Spleen (tissue), 11 donors: ENCODE measurements at regions not wholly inside any gene's neighbourhood (a gene's known extent, or its start where the extent isn't known, plus 50 kb on each side); places are given as distances from the start of the nearest gene placed in this dataset.
A peak's percentile ranks its signal among the peaks of the same experiment; 100 is the strongest.

ENCODE experiments used
- DNase-seq: peaks from one replicate; pipeline ENCODE4 v3.0.0-alpha.2; 2020
- H3K27ac ChIP-seq, 8 donors: fragments of 200-600 bp; sonication (generic) in 7 of 8; 1 replicate in 4 of 8; 2 replicates in 4 of 8; pipeline versions ENCODE4 v1.5.0 to v1.8.0; 2016 to 2021; ENCODE audit warnings: inconsistent platforms in 4 of 8, mild to moderate bottlenecking in 4 of 8, moderate library complexity in 1 of 8
- H3K27me3 ChIP-seq, 7 donors: fragments of 200-600 bp; sonication (generic) in 6 of 7; replicated peaks in 1 of 7; 1 replicate in 4 of 7; 2 replicates in 3 of 7; pipeline versions ENCODE4 v1.5.0 to v1.8.0; 2016 to 2021; ENCODE audit warnings: inconsistent platforms in 3 of 7, mild to moderate bottlenecking in 1 of 7
- H3K36me3 ChIP-seq, 6 donors: fragments of 200-600 bp; sonication (generic) in 5 of 6; 1 replicate in 4 of 6; 2 replicates in 2 of 6; pipeline versions ENCODE4 v1.5.0 to v1.8.0; 2016 to 2021; ENCODE audit warnings: inconsistent platforms in 2 of 6
- H3K4me1 ChIP-seq, 6 donors: fragments of 200-600 bp; sonication (generic) in 5 of 6; 1 replicate in 3 of 6; 2 replicates in 3 of 6; pipeline versions ENCODE4 v1.5.0 to v1.8.0; 2016 to 2021; ENCODE audit warnings: inconsistent platforms in 3 of 6
- H3K4me3 ChIP-seq, 8 donors: fragments of 200-600 bp; sonication (generic) in 7 of 8; 1 replicate in 4 of 8; 2 replicates in 4 of 8; pipeline versions ENCODE4 v1.5.0 to v1.8.0; 2016 to 2021; ENCODE audit warnings: inconsistent platforms in 4 of 8, mild to moderate bottlenecking in 4 of 8, moderate library complexity in 2 of 8
- H3K9me3 ChIP-seq, 8 donors: fragments of 200-600 bp; sonication (generic) in 7 of 8; 1 replicate in 4 of 8; 2 replicates in 4 of 8; pipeline versions ENCODE4 v1.5.0 to v1.8.0; 2016 to 2021; ENCODE audit warnings: inconsistent platforms in 4 of 8
- POLR2A ChIP-seq, 3 donors: fragments of 450-650 bp; IDR thresholded peaks; one replicate each; pipeline ENCODE4 v1.5.1; 2017; ENCODE audit warnings: antibody characterized with exemption in 3 of 3, mild to moderate bottlenecking in 1 of 3
- POLR2AphosphoS5 ChIP-seq, 3 donors: sonication (generic); formaldehyde crosslinking; IDR thresholded peaks; one replicate each; pipeline ENCODE4 v1.5.1; 2017; ENCODE audit warnings: antibody characterized with exemption in 3 of 3
- WGBS, 5 donors: extraction: QIAGEN DNeasy Blood & Tissue Kit in 3 of 5; methylation state at CpG; one replicate each; pipeline versions ENCODE4 v1.1.5 to v1.1.7; 2013 to 2018; 5-methylcytosine and 5-hydroxymethylcytosine counted together
- intact Hi-C: fragments of 100-400 bp; cut with DNase I; formaldehyde crosslinking; loops from one replicate; pipeline ENCODE4 v1.15.0; 2023; ENCODE audit warnings: low total_unique reads
- TF ChIP-seq, protein P1 (sequence below), 11 experiments: fragments of 200-600 bp in 7 of 11; fragments of 450-650 bp in 4 of 11; sonication (generic) in 4 of 11; IDR thresholded peaks in 8 of 11; conservative IDR thresholded peaks in 3 of 11; 1 replicate in 7 of 11; 2 replicates in 4 of 11; pipeline versions ENCODE4 v1.4.0 to v1.8.0; 2016 to 2021; ENCODE audit warnings: antibody characterized with exemption in 11 of 11, inconsistent platforms in 4 of 11, mild to moderate bottlenecking in 1 of 11
- donor health status: healthy with polysubstance abuse.
- donor health status: DM: no; HTN: no; CAD: no; lungs with moderate emphysema.
- donor health status: DM: no; HTN: no; CAD: no.
- donor health status: Bipolar disorder and iron deficiency.
- donor health status: healthy.
- donor health status: DM: no; HTN: no; CAD: no.
- donor health status: DM: yes; HTN: yes; CAD: no.

DNA sequence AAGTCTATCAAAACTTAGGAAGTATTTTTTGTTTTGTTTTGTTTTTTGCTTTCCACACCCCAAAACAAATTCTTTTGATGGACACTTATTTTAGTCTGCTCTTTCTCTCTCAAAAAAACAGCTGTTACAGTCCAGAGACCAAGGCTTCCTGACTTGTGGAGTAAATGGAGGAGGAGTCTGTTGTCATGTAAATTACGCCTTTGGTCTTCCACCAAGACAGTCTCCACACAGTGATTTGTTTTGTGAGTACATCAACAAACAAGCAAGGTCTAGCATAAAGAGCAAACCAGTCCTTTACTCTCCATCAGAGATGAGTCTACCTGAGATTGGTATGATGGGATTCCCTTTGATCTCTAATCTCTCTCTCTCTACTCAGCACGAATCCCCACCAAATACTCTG, 588.0 kb upstream of the ARID1B start:
- H3K9me3 ChIP-seq, result no peaks in the 10 kb centered on the region
- no peak for DNase-seq
- H3K4me1 ChIP-seq, result peaks cover 0 to 6% (median 0%) of the 10 kb centered on the region in 6 donors
- no peak overlapping the region for H3K27ac ChIP-seq
- H3K36me3 ChIP-seq, result no peaks in the 10 kb centered on the region
- intact Hi-C loops, result no loop called here
- no peak overlapping the region for H3K4me3 ChIP-seq
- no peak for TF ChIP-seq POLR2AphosphoS5 (IDR thresholded peaks at IDR 0.05)
- TF ChIP-seq, protein P1, sequence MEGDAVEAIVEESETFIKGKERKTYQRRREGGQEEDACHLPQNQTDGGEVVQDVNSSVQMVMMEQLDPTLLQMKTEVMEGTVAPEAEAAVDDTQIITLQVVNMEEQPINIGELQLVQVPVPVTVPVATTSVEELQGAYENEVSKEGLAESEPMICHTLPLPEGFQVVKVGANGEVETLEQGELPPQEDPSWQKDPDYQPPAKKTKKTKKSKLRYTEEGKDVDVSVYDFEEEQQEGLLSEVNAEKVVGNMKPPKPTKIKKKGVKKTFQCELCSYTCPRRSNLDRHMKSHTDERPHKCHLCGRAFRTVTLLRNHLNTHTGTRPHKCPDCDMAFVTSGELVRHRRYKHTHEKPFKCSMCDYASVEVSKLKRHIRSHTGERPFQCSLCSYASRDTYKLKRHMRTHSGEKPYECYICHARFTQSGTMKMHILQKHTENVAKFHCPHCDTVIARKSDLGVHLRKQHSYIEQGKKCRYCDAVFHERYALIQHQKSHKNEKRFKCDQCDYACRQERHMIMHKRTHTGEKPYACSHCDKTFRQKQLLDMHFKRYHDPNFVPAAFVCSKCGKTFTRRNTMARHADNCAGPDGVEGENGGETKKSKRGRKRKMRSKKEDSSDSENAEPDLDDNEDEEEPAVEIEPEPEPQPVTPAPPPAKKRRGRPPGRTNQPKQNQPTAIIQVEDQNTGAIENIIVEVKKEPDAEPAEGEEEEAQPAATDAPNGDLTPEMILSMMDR (IDR thresholded peaks at IDR 0.05 in 8 of 11, conservative IDR thresholded peaks at IDR 0.05 in 3 of 11), result no peak
- no peak for TF ChIP-seq POLR2A (IDR thresholded peaks at IDR 0.05)
- WGBS, 5 donors, result 68 to 81% (median 74%) methylated on average over 2 of the region's 2 CpGs
- H3K27me3 ChIP-seq, result no peaks in the 10 kb centered on the region

GRCh38 chr6:156185113-156185512, 592.1 kb upstream of the ARID1B start:
- intact Hi-C loops, result no loop called here
- Histone ChIP-seq H3K4me1 (peaks cover 0 to 6% (median 0%) of the 10 kb centered on the region in 6 donors), H3K27me3 (no peaks in the 10 kb centered on the region), H3K4me3 (no peak overlapping the region), H3K9me3 (peaks cover 0 to 7% (median 0%) of the 10 kb centered on the region in 8 donors), H3K36me3 (no peaks in the 10 kb centered on the region), H3K27ac (no peak overlapping the region)
- WGBS, 5 donors, result 38 to 60% (median 51%) methylated on average over 3 of the region's 3 CpGs
- DNase-seq, result no peak
- TF ChIP-seq POLR2A (IDR thresholded peaks at IDR 0.05), result no peak
- TF ChIP-seq, protein P1 (IDR thresholded peaks at IDR 0.05 in 8 of 11, conservative IDR thresholded peaks at IDR 0.05 in 3 of 11), result no peak

DNA sequence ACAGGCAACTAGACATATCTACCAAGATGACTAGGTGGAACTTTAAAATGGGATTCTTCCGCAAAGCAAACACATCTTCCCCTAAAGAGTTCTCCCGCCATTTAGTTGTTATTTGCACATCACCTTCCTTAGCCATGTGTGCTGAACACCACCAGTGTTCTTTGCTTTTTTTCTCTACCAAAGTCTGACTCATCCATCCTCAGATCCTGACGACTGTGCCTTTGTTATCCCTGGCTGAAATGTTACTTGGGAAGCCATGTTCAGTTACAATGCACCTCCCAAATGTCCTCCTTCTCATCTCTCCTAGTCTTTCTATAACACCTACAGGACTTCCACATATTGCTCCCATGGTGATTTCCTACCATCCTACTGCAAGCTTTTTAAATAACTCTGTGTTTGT, 593.5 kb upstream of the ARID1B start:
- H3K27ac ChIP-seq, result no peak overlapping the region
- H3K27me3 ChIP-seq, result no peaks in the 10 kb centered on the region
- no peak overlapping the region for H3K4me3 ChIP-seq
- H3K4me1 ChIP-seq, result peaks cover 0 to 6% (median 0%) of the 10 kb centered on the region in 6 donors
- no peaks in the 10 kb centered on the region for H3K36me3 ChIP-seq
- H3K9me3 ChIP-seq, result peaks cover 0 to 8% (median 0%) of the 10 kb centered on the region in 8 donors
- intact Hi-C loops, result no loop called here
- no peak for DNase-seq
- WGBS, 5 donors, result 71 to 91% (median 80%) methylated on average over 3 of the region's 3 CpGs
- no peak for TF ChIP-seq POLR2AphosphoS5 (IDR thresholded peaks at IDR 0.05)
- no peak for TF ChIP-seq POLR2A (IDR thresholded peaks at IDR 0.05)
- TF ChIP-seq, protein P1 (IDR thresholded peaks at IDR 0.05 in 8 of 11, conservative IDR thresholded peaks at IDR 0.05 in 3 of 11), result no peak

DNA sequence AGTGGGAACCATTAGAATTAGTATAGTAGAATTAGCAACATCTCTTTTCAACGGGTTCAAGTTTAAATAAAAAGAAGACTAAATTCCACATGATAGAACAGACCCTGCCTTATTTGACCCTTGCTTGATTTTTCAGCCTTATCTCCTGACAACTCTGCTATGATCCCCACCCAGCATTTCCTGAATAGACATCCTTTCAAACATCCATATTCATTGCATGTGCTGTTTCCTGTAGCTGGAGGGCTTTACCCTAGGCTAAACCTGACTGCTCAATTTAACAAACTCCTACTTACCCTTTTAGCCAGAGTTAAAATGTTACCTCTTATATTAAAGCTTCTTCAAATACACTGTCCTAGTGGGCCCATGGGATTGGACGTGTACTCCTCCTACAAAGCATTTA, 594.8 kb upstream of the ARID1B start:
- H3K27ac ChIP-seq, result peak overlapping the region in 5 of 8 donors; percentile 5 to 46 (median 29)
- WGBS, 5 donors, result 24 to 50% (median 29%) methylated on average over 2 of the region's 2 CpGs
- peaks cover 0 to 8% (median 0%) of the 10 kb centered on the region in 8 donors for H3K9me3 ChIP-seq
- H3K36me3 ChIP-seq, result no peaks in the 10 kb centered on the region
- intact Hi-C loops, result no loop called here
- DNase-seq, result no peak
- H3K4me3 ChIP-seq, result no peak overlapping the region
- peaks cover 0 to 6% (median 0%) of the 10 kb centered on the region in 6 donors for H3K4me1 ChIP-seq
- no peaks in the 10 kb centered on the region for H3K27me3 ChIP-seq
- no peak for TF ChIP-seq POLR2A (IDR thresholded peaks at IDR 0.05)
- no peak for TF ChIP-seq POLR2AphosphoS5 (IDR thresholded peaks at IDR 0.05)
- TF ChIP-seq, protein P1 (IDR thresholded peaks at IDR 0.05 in 8 of 11, conservative IDR thresholded peaks at IDR 0.05 in 3 of 11), result no peak
